ENCODE measurements at regions not wholly inside any gene's neighbourhood (a gene's known extent, or its start where the extent isn't known, plus 50 kb on each side); places are given as distances from the start of the nearest gene placed in this dataset.

GRCh38 chr13:104163866-104164630 lies 1097.8 kb upstream of the SLC10A2 start:
- Histone ChIP-seq H3K9me3 (no peaks in the 10 kb centered on the region), H3K36me3 (no peaks in the 10 kb centered on the region), H3K27ac (no peak overlapping the region), H3K27me3 (no peaks in the 10 kb centered on the region), H3K4me1 (no peaks in the 10 kb centered on the region), H3K4me3 (no peak overlapping the region)
- intact Hi-C loops (cut with DNase I; ENCODE audit: low total_unique reads), result no loop called here
- TF ChIP-seq POLR2AphosphoS5 (IDR thresholded peaks at IDR 0.05) (no peak), POLR2A (IDR thresholded peaks at IDR 0.05) (no peak), CTCF (IDR thresholded peaks at IDR 0.05) (no peak)
- no peak for DNase-seq (ENCODE audit: low spot score in 2 of 2)

GRCh38 chr13:104160536-104160935 lies 1094.3 kb upstream of the SLC10A2 start:
- H3K27me3 ChIP-seq, result no peaks in the 10 kb centered on the region
- intact Hi-C loops (cut with DNase I; ENCODE audit: low total_unique reads), result no loop called here
- TF ChIP-seq POLR2AphosphoS5 (IDR thresholded peaks at IDR 0.05) (no peak), POLR2A (IDR thresholded peaks at IDR 0.05) (no peak), CTCF (IDR thresholded peaks at IDR 0.05) (no peak)
- H3K36me3 ChIP-seq, result no peaks in the 10 kb centered on the region
- H3K27ac ChIP-seq, result no peak overlapping the region
- DNase-seq (ENCODE audit: low spot score in 2 of 2), result no peak
- no peak overlapping the region for H3K4me3 ChIP-seq
- no peaks in the 10 kb centered on the region for H3K4me1 ChIP-seq
- no peaks in the 10 kb centered on the region for H3K9me3 ChIP-seq

- Histone ChIP-seq H3K27ac (no peak overlapping the region), H3K36me3 (no peaks in the 10 kb centered on the region), H3K4me3 (no peak overlapping the region), H3K4me1 (no peaks in the 10 kb centered on the region), H3K9me3 (no peaks in the 10 kb centered on the region), H3K27me3 (no peaks in the 10 kb centered on the region)
- no peak for DNase-seq (ENCODE audit: low spot score in 2 of 2)
- TF ChIP-seq POLR2AphosphoS5 (IDR thresholded peaks at IDR 0.05), result no peak
- no peak for TF ChIP-seq POLR2A (IDR thresholded peaks at IDR 0.05)
- no peak for TF ChIP-seq CTCF (IDR thresholded peaks at IDR 0.05)
- intact Hi-C loops (cut with DNase I; ENCODE audit: low total_unique reads), result no loop called here
Measured at GRCh38 chr13:104143760-104144416, 1077.7 kb upstream of the SLC10A2 start.

GRCh38 chr13:104140552-104140951 lies 1074.3 kb upstream of the SLC10A2 start:
- H3K27ac ChIP-seq, result no peak overlapping the region
- no peak for TF ChIP-seq POLR2A (IDR thresholded peaks at IDR 0.05)
- no peaks in the 10 kb centered on the region for H3K36me3 ChIP-seq
- H3K9me3 ChIP-seq, result no peaks in the 10 kb centered on the region
- no peak for DNase-seq (ENCODE audit: low spot score in 2 of 2)
- H3K27me3 ChIP-seq, result no peaks in the 10 kb centered on the region
- no peaks in the 10 kb centered on the region for H3K4me1 ChIP-seq
- H3K4me3 ChIP-seq, result no peak overlapping the region
- intact Hi-C loops (cut with DNase I; ENCODE audit: low total_unique reads), result no loop called here

GRCh38 chr13:104137416-104137815 lies 1071.2 kb upstream of the SLC10A2 start:
- DNase-seq (ENCODE audit: low spot score in 2 of 2), result no peak
- intact Hi-C loops (cut with DNase I; ENCODE audit: low total_unique reads), result no loop called here
- Histone ChIP-seq H3K27me3 (no peaks in the 10 kb centered on the region), H3K36me3 (no peaks in the 10 kb centered on the region), H3K9me3 (no peaks in the 10 kb centered on the region), H3K27ac (no peak overlapping the region), H3K4me1 (no peaks in the 10 kb centered on the region), H3K4me3 (no peak overlapping the region)
- TF ChIP-seq POLR2A (IDR thresholded peaks at IDR 0.05), result no peak
- no peak for TF ChIP-seq CTCF (IDR thresholded peaks at IDR 0.05)
- TF ChIP-seq POLR2AphosphoS5 (IDR thresholded peaks at IDR 0.05), result no peak

Data from breast epithelium (tissue), 4 donors.